ENCODE measurements at regions not wholly inside any gene's neighbourhood (a gene's known extent, or its start where the extent isn't known, plus 50 kb on each side); places are given as distances from the start of the nearest gene placed in this dataset.

- TF ChIP-seq RERE (CRISPR knock-in tag; IDR thresholded peaks at IDR 0.05; ENCODE audit: borderline replicate concordance), result no peak
- TF ChIP-seq PHF8 (IDR thresholded peaks at IDR 0.05; ENCODE audit: borderline replicate concordance, low read length), result no peak
- TF ChIP-seq RREB1 (CRISPR knock-in tag; IDR thresholded peaks at IDR 0.05), result no peak
- TF ChIP-seq DLX4 (CRISPR knock-in tag; IDR thresholded peaks at IDR 0.05), result no peak
- no peak for TF ChIP-seq CREB1 (IDR thresholded peaks at IDR 0.05)
- no peak for TF ChIP-seq CREB1 (CRISPR knock-in tag; IDR thresholded peaks at IDR 0.05)
- TF ChIP-seq CTCF (IDR thresholded peaks at IDR 0.05 in 2 of 3, conservative IDR thresholded peaks at IDR 0.05 in 1 of 3; ENCODE audit: insufficient read depth in 2 of 3, low read depth in 1 of 3, low read length in 3 of 3), result no peak
- no peak for TF ChIP-seq MAFF (IDR thresholded peaks at IDR 0.05; ENCODE audit: low read length)
These were observed 126.8 kb upstream of the FBXL7 start (continued) for GRCh38 chr5:15373151-15373550.

Measured in K562 (cell line).